ENCODE measurements at regions not wholly inside any gene's neighbourhood (a gene's known extent, or its start where the extent isn't known, plus 50 kb on each side); places are given as distances from the start of the nearest gene placed in this dataset.
"Not testable (repeated sequence)": the region's sequence is repeated elsewhere in the genome, so short reads cannot be mapped to it uniquely, and the experiment has no call there.

- no peak for DNase-seq (ENCODE audit: low read depth)
These were observed 93.4 kb upstream of the PARD3 start for GRCh38 chr10:34908481-34908880.

GRCh38 chr10:34907743-34908430 is 92.8 kb upstream of the PARD3 start:
- no peak for DNase-seq (ENCODE audit: low read depth)

GRCh38 chr10:34906067-34906965 is 91.2 kb upstream of the PARD3 start:
- DNase-seq (ENCODE audit: low read depth) = no peak

- DNase-seq (ENCODE audit: low read depth) = no peak
These were observed 90.3 kb upstream of the PARD3 start for GRCh38 chr10:34905200-34905927.

GRCh38 chr10:34904191-34904590 is 89.1 kb upstream of the PARD3 start:
- DNase-seq (ENCODE audit: low read depth) = no peak

GRCh38 chr10:34899161-34899560 is 84.1 kb upstream of the PARD3 start:
- no peak for DNase-seq (ENCODE audit: low read depth)

- no peak for DNase-seq (ENCODE audit: low read depth)
These were observed 80.9 kb upstream of the PARD3 start for GRCh38 chr10:34895977-34896376.

- not testable (repeated sequence) for DNase-seq (ENCODE audit: low read depth)
These were observed 80.0 kb upstream of the PARD3 start for GRCh38 chr10:34895046-34895445.

GRCh38 chr10:34892521-34892920 is 77.4 kb upstream of the PARD3 start:
- not testable (repeated sequence) for DNase-seq (ENCODE audit: low read depth)

GRCh38 chr10:34890939-34891338 is 75.8 kb upstream of the PARD3 start:
- DNase-seq (ENCODE audit: low read depth) = no peak

GRCh38 chr10:34889004-34889869 is 74.1 kb upstream of the PARD3 start:
- no peak for DNase-seq (ENCODE audit: low read depth)

GRCh38 chr10:34886906-34887642 is 72.0 kb upstream of the PARD3 start:
- DNase-seq (ENCODE audit: low read depth) = no peak

- DNase-seq (ENCODE audit: low read depth) = no peak
These were observed 70.8 kb upstream of the PARD3 start for GRCh38 chr10:34885898-34886297.

GRCh38 chr10:34885011-34885410 is 69.9 kb upstream of the PARD3 start:
- DNase-seq (ENCODE audit: low read depth) = no peak

- no peak for DNase-seq (ENCODE audit: low read depth)
These were observed 69.3 kb upstream of the PARD3 start for GRCh38 chr10:34884272-34884952.

GRCh38 chr10:34880817-34881216 is 65.7 kb upstream of the PARD3 start:
- no peak for DNase-seq (ENCODE audit: low read depth)

- DNase-seq (ENCODE audit: low read depth) = not testable (repeated sequence)
These were observed 63.6 kb upstream of the PARD3 start for GRCh38 chr10:34878651-34879050.

- DNase-seq (ENCODE audit: low read depth) = no peak
These were observed 60.0 kb upstream of the PARD3 start for GRCh38 chr10:34875061-34875460.

GRCh38 chr10:34872820-34873219 is 57.7 kb upstream of the PARD3 start:
- no peak for DNase-seq (ENCODE audit: low read depth)

GRCh38 chr10:34869135-34869836 is 54.2 kb upstream of the PARD3 start:
- DNase-seq (ENCODE audit: low read depth) = no peak
